ENCODE measurements at regions not wholly inside any gene's neighbourhood (a gene's known extent, or its start where the extent isn't known, plus 50 kb on each side); places are given as distances from the start of the nearest gene placed in this dataset.
"Not testable (repeated sequence)": the region's sequence is repeated elsewhere in the genome, so short reads cannot be mapped to it uniquely, and the experiment has no call there.

- Mint-ChIP-seq H3K9me3 (no peaks in the 10 kb centered on the region), H3K36me3 (no peaks in the 10 kb centered on the region), H3K27ac (no peak overlapping the region), H3K4me3 (no peak overlapping the region), H3K27me3 (peaks cover 13% of the 10 kb centered on the region), H3K4me1 (no peaks in the 10 kb centered on the region)
- DNase-seq, result no peak
These were observed 105.6 kb upstream of the SYN3 start for GRCh38 chr22:33163815-33164214.

GRCh38 chr22:33162196-33162595 is 104.0 kb upstream of the SYN3 start:
- Mint-ChIP-seq H3K9me3 (no peaks in the 10 kb centered on the region), H3K36me3 (no peaks in the 10 kb centered on the region), H3K4me1 (no peaks in the 10 kb centered on the region), H3K4me3 (no peak overlapping the region), H3K27ac (no peak overlapping the region), H3K27me3 (peaks cover 12% of the 10 kb centered on the region)
- DNase-seq, result no peak

GRCh38 chr22:33160525-33160924 is 102.3 kb upstream of the SYN3 start:
- no peaks in the 10 kb centered on the region for H3K36me3 Mint-ChIP-seq
- H3K27ac Mint-ChIP-seq, result no peak overlapping the region
- H3K4me3 Mint-ChIP-seq, result no peak overlapping the region
- no peak for DNase-seq
- no peaks in the 10 kb centered on the region for H3K4me1 Mint-ChIP-seq
- H3K27me3 Mint-ChIP-seq, result peaks cover 13% of the 10 kb centered on the region
- peaks cover 2% of the 10 kb centered on the region for H3K9me3 Mint-ChIP-seq

- not testable (repeated sequence) for H3K27me3 Mint-ChIP-seq, H3K27ac Mint-ChIP-seq, H3K36me3 Mint-ChIP-seq, H3K4me1 Mint-ChIP-seq, H3K4me3 Mint-ChIP-seq, H3K9me3 Mint-ChIP-seq, DNase-seq
These were observed 96.8 kb upstream of the SYN3 start for GRCh38 chr22:33154967-33155366.

- Mint-ChIP-seq H3K27ac (no peak overlapping the region), H3K9me3 (no peaks in the 10 kb centered on the region), H3K36me3 (no peaks in the 10 kb centered on the region), H3K4me3 (no peak overlapping the region), H3K27me3 (peaks cover 5% of the 10 kb centered on the region), H3K4me1 (no peaks in the 10 kb centered on the region)
- DNase-seq, result no peak
These were observed 91.4 kb upstream of the SYN3 start for GRCh38 chr22:33149611-33150010.

GRCh38 chr22:33144721-33145120 is 86.5 kb upstream of the SYN3 start:
- H3K27ac Mint-ChIP-seq, result no peak overlapping the region

GRCh38 chr22:33142282-33143055 is 84.3 kb upstream of the SYN3 start:
- no peaks in the 10 kb centered on the region for H3K36me3 Mint-ChIP-seq
- no peaks in the 10 kb centered on the region for H3K4me1 Mint-ChIP-seq
- peaks cover 6% of the 10 kb centered on the region for H3K27me3 Mint-ChIP-seq
- no peak overlapping the region for H3K27ac Mint-ChIP-seq
- no peak overlapping the region for H3K4me3 Mint-ChIP-seq
- H3K9me3 Mint-ChIP-seq, result peaks cover 5% of the 10 kb centered on the region
- DNase-seq, result no peak

More at GRCh38 chr22:33144721-33145120, 86.5 kb upstream of the SYN3 start:
- H3K27me3 Mint-ChIP-seq, result no peaks in the 10 kb centered on the region
- H3K9me3 Mint-ChIP-seq, result no peaks in the 10 kb centered on the region
- DNase-seq, result no peak
- H3K36me3 Mint-ChIP-seq, result no peaks in the 10 kb centered on the region
- H3K4me3 Mint-ChIP-seq, result no peak overlapping the region
- H3K4me1 Mint-ChIP-seq, result no peaks in the 10 kb centered on the region

- DNase-seq, result no peak
- H3K36me3 Mint-ChIP-seq, result no peaks in the 10 kb centered on the region
- no peak overlapping the region for H3K27ac Mint-ChIP-seq
- peaks cover 8% of the 10 kb centered on the region for H3K9me3 Mint-ChIP-seq
- no peak overlapping the region for H3K4me3 Mint-ChIP-seq
- peaks cover 6% of the 10 kb centered on the region for H3K27me3 Mint-ChIP-seq
- H3K4me1 Mint-ChIP-seq, result no peaks in the 10 kb centered on the region
These were observed 81.8 kb upstream of the SYN3 start for GRCh38 chr22:33139937-33140336.

GRCh38 chr22:33138333-33138732 is 80.2 kb upstream of the SYN3 start:
- H3K27me3 Mint-ChIP-seq, H3K4me1 Mint-ChIP-seq, DNase-seq, H3K36me3 Mint-ChIP-seq, H3K27ac Mint-ChIP-seq, H3K4me3 Mint-ChIP-seq: not testable (repeated sequence)
- H3K9me3 Mint-ChIP-seq, result peaks cover 11% of the 10 kb centered on the region

GRCh38 chr22:33130473-33130872 is 72.3 kb upstream of the SYN3 start:
- Mint-ChIP-seq H3K4me1 (no peaks in the 10 kb centered on the region), H3K27me3 (peaks cover 11% of the 10 kb centered on the region), H3K36me3 (no peaks in the 10 kb centered on the region), H3K4me3 (no peak overlapping the region), H3K9me3 (peaks cover 3% of the 10 kb centered on the region), H3K27ac (no peak overlapping the region)
- no peak for DNase-seq

GRCh38 chr22:33129621-33130020 is 71.4 kb upstream of the SYN3 start:
- Mint-ChIP-seq H3K9me3 (peaks cover under 1% of the 10 kb centered on the region), H3K4me1 (no peaks in the 10 kb centered on the region), H3K27me3 (peaks cover 14% of the 10 kb centered on the region), H3K4me3 (no peak overlapping the region), H3K36me3 (no peaks in the 10 kb centered on the region), H3K27ac (no peak overlapping the region)
- no peak for DNase-seq

- Mint-ChIP-seq H3K27ac (no peak overlapping the region), H3K9me3 (no peaks in the 10 kb centered on the region), H3K36me3 (no peaks in the 10 kb centered on the region), H3K4me3 (no peak overlapping the region), H3K27me3 (peaks cover 14% of the 10 kb centered on the region), H3K4me1 (no peaks in the 10 kb centered on the region)
- no peak for DNase-seq
These were observed 68.7 kb upstream of the SYN3 start for GRCh38 chr22:33126881-33127280.

- Mint-ChIP-seq H3K4me1 (no peaks in the 10 kb centered on the region), H3K27me3 (peaks cover 14% of the 10 kb centered on the region), H3K9me3 (no peaks in the 10 kb centered on the region), H3K4me3 (no peak overlapping the region), H3K36me3 (no peaks in the 10 kb centered on the region), H3K27ac (no peak overlapping the region)
- DNase-seq, result no peak
These were observed 66.3 kb upstream of the SYN3 start for GRCh38 chr22:33124471-33124870.

GRCh38 chr22:33122439-33122838 is 64.3 kb upstream of the SYN3 start:
- H3K4me3 Mint-ChIP-seq, H3K27ac Mint-ChIP-seq, DNase-seq, H3K4me1 Mint-ChIP-seq, H3K36me3 Mint-ChIP-seq, H3K9me3 Mint-ChIP-seq: not testable (repeated sequence)
- H3K27me3 Mint-ChIP-seq, result peaks cover 18% of the 10 kb centered on the region

GRCh38 chr22:33119044-33119443 is 60.9 kb upstream of the SYN3 start:
- Mint-ChIP-seq H3K9me3 (no peaks in the 10 kb centered on the region), H3K27me3 (peaks cover 4% of the 10 kb centered on the region), H3K4me1 (peaks cover 8% of the 10 kb centered on the region), H3K27ac (no peak overlapping the region), H3K4me3 (no peak overlapping the region), H3K36me3 (no peaks in the 10 kb centered on the region)
- DNase-seq, result no peak

- Mint-ChIP-seq H3K27ac (no peak overlapping the region), H3K4me1 (peaks cover 9% of the 10 kb centered on the region), H3K9me3 (no peaks in the 10 kb centered on the region), H3K4me3 (no peak overlapping the region), H3K27me3 (peaks cover 4% of the 10 kb centered on the region), H3K36me3 (no peaks in the 10 kb centered on the region)
- no peak for DNase-seq
These were observed 59.6 kb upstream of the SYN3 start for GRCh38 chr22:33117821-33118220.

All from activated naive CD8-positive, alpha-beta T cell treated with anti-CD3 and anti-CD28 coated beads for 36 hours (primary cell).